Glutamatergic neuron (in vitro differentiated cells): ENCODE measurements at regions not wholly inside any gene's neighbourhood (a gene's known extent, or its start where the extent isn't known, plus 50 kb on each side); places are given as distances from the start of the nearest gene placed in this dataset.

Source experiments
- DNase-seq: peaks from one replicate; pipeline ENCODE4 v3.0.0; 2022
- H3K27ac Mint-ChIP-seq: one replicate; pipeline ENCODE4 v1.8.0; 2020; ENCODE audit warnings: mild to moderate bottlenecking, mixed read lengths, inconsistent platforms; ENCODE audit not compliant: unreplicated experiment
- H3K27me3 Mint-ChIP-seq: one replicate; pipeline ENCODE4 v1.8.0; 2020; ENCODE audit warnings: mild to moderate bottlenecking, moderate library complexity, mixed read lengths, inconsistent platforms; ENCODE audit not compliant: unreplicated experiment
- H3K36me3 Mint-ChIP-seq: one replicate; pipeline ENCODE4 v1.8.0; 2020; ENCODE audit warnings: mild to moderate bottlenecking, mixed read lengths, inconsistent platforms; ENCODE audit not compliant: unreplicated experiment
- H3K4me1 Mint-ChIP-seq: one replicate; pipeline ENCODE4 v1.8.0; 2020; ENCODE audit warnings: mild to moderate bottlenecking, low read depth, mixed read lengths, inconsistent platforms; ENCODE audit not compliant: unreplicated experiment
- H3K4me3 Mint-ChIP-seq: one replicate; pipeline ENCODE4 v1.8.0; 2020; ENCODE audit warnings: mild to moderate bottlenecking, mixed read lengths, inconsistent platforms; ENCODE audit not compliant: unreplicated experiment
- H3K9me3 Mint-ChIP-seq: one replicate; pipeline ENCODE4 v1.8.0; 2020; ENCODE audit warnings: mild to moderate bottlenecking, moderate library complexity, mixed read lengths, inconsistent platforms; ENCODE audit not compliant: unreplicated experiment
- CTCF ChIP-seq: fragments of 200-600 bp; sonication (generic); IDR thresholded peaks from one replicate; pipeline ENCODE4 v1.5.0; 2021; ENCODE audit not compliant: partially characterized antibody, unreplicated experiment

- Mint-ChIP-seq H3K9me3 (no peaks in the 10 kb centered on the region), H3K4me3 (no peak overlapping the region), H3K4me1 (peaks cover 5% of the 10 kb centered on the region), H3K27ac (no peak overlapping the region), H3K27me3 (no peaks in the 10 kb centered on the region), H3K36me3 (no peaks in the 10 kb centered on the region)
- TF ChIP-seq CTCF: no peak
- no peak for DNase-seq
Measured at GRCh38 chr11:80048513-80048912, 607.7 kb upstream of the TENM4 start.

GRCh38 chr11:80041136-80042000 is 600.5 kb upstream of the TENM4 start:
- H3K27ac Mint-ChIP-seq: no peak overlapping the region
- no peak for DNase-seq
- peaks cover 2% of the 10 kb centered on the region for H3K9me3 Mint-ChIP-seq
- peaks cover 5% of the 10 kb centered on the region for H3K4me1 Mint-ChIP-seq
- H3K36me3 Mint-ChIP-seq: no peaks in the 10 kb centered on the region
- H3K4me3 Mint-ChIP-seq: no peak overlapping the region
- no peaks in the 10 kb centered on the region for H3K27me3 Mint-ChIP-seq
- TF ChIP-seq CTCF: no peak

GRCh38 chr11:80034801-80035200 is 594.0 kb upstream of the TENM4 start:
- Mint-ChIP-seq H3K4me1 (peaks cover 19% of the 10 kb centered on the region), H3K4me3 (no peak overlapping the region), H3K36me3 (no peaks in the 10 kb centered on the region), H3K27ac (no peak overlapping the region), H3K27me3 (no peaks in the 10 kb centered on the region), H3K9me3 (peaks cover 6% of the 10 kb centered on the region)
- no peak for DNase-seq
- no peak for TF ChIP-seq CTCF

- TF ChIP-seq CTCF: no peak
- no peak for DNase-seq
- H3K9me3 Mint-ChIP-seq: peaks cover 3% of the 10 kb centered on the region
- H3K4me1 Mint-ChIP-seq: peaks cover 33% of the 10 kb centered on the region
- no peak overlapping the region for H3K4me3 Mint-ChIP-seq
- H3K27ac Mint-ChIP-seq: peak overlapping the region; percentile 74
- no peaks in the 10 kb centered on the region for H3K36me3 Mint-ChIP-seq
- H3K27me3 Mint-ChIP-seq: no peaks in the 10 kb centered on the region
Measured at GRCh38 chr11:80031014-80031600, 590.3 kb upstream of the TENM4 start.

GRCh38 chr11:80028998-80029397 is 588.2 kb upstream of the TENM4 start:
- DNase-seq: peak; percentile 39
- Mint-ChIP-seq H3K4me3 (no peak overlapping the region), H3K4me1 (peaks cover 25% of the 10 kb centered on the region), H3K9me3 (peaks cover 3% of the 10 kb centered on the region), H3K27me3 (no peaks in the 10 kb centered on the region), H3K36me3 (peaks cover 8% of the 10 kb centered on the region), H3K27ac (peak overlapping the region; percentile 44)
- TF ChIP-seq CTCF: no peak
